ENCODE measurements at regions not wholly inside any gene's neighbourhood (a gene's known extent, or its start where the extent isn't known, plus 50 kb on each side); places are given as distances from the start of the nearest gene placed in this dataset.
A peak's percentile ranks its signal among the peaks of the same experiment; 100 is the strongest.

- Mint-ChIP-seq H3K9me3 (no peaks in the 10 kb centered on the region; the same call in 1 of the 2 replicates), H3K27ac (no peak overlapping the region), H3K4me1 (ENCODE audit: low read depth) (peaks cover 30% of the 10 kb centered on the region; the same call in 1 of the 2 replicates), H3K36me3 (ENCODE audit: low read depth) (no peaks in the 10 kb centered on the region), H3K4me3 (no peak overlapping the region), H3K27me3 (ENCODE audit: insufficient read depth) (no peaks in the 10 kb centered on the region)
- peak; percentile 48 for DNase-seq
- peak; percentile 67; the same call in 1 of the 2 replicates for TF ChIP-seq CTCF (IDR thresholded peaks at IDR 0.05)
Observed at GRCh38 chr9:22813529-22813928, 366.9 kb downstream of the DMRTA1 start.

- Mint-ChIP-seq H3K4me3 (no peak overlapping the region), H3K27ac (no peak overlapping the region), H3K36me3 (ENCODE audit: low read depth) (no peaks in the 10 kb centered on the region), H3K27me3 (ENCODE audit: insufficient read depth) (no peaks in the 10 kb centered on the region), H3K9me3 (no peaks in the 10 kb centered on the region; the same call in none of the 2 replicates), H3K4me1 (ENCODE audit: low read depth) (peaks cover 30% of the 10 kb centered on the region; the same call in 1 of the 2 replicates)
- no peak for DNase-seq
- no peak for TF ChIP-seq CTCF (IDR thresholded peaks at IDR 0.05)
Observed at GRCh38 chr9:22815246-22815645, 368.6 kb downstream of the DMRTA1 start.

GRCh38 chr9:22817181-22817580 is 370.6 kb downstream of the DMRTA1 start:
- DNase-seq = peak; percentile 38
- Mint-ChIP-seq H3K9me3 (peaks cover 4% of the 10 kb centered on the region), H3K4me1 (ENCODE audit: low read depth) (peaks cover 34% of the 10 kb centered on the region; the same call in 1 of the 2 replicates), H3K36me3 (ENCODE audit: low read depth) (peaks cover 4% of the 10 kb centered on the region; the same call in 1 of the 2 replicates), H3K4me3 (peak overlapping the region; percentile 41; the same call in 1 of the 2 replicates), H3K27me3 (ENCODE audit: insufficient read depth) (no peaks in the 10 kb centered on the region), H3K27ac (peak overlapping the region; percentile 3; the same call in 1 of the 2 replicates)
- no peak for TF ChIP-seq CTCF (IDR thresholded peaks at IDR 0.05)

- DNase-seq = no peak
- Mint-ChIP-seq H3K4me1 (ENCODE audit: low read depth) (no peaks in the 10 kb centered on the region; the same call in 1 of the 2 replicates), H3K27me3 (ENCODE audit: insufficient read depth) (no peaks in the 10 kb centered on the region), H3K4me3 (no peak overlapping the region), H3K27ac (no peak overlapping the region), H3K36me3 (ENCODE audit: low read depth) (no peaks in the 10 kb centered on the region), H3K9me3 (no peaks in the 10 kb centered on the region; the same call in 1 of the 2 replicates)
- no peak for TF ChIP-seq CTCF (IDR thresholded peaks at IDR 0.05)
Observed at GRCh38 chr9:22829236-22829635, 382.6 kb downstream of the DMRTA1 start.

- no peak overlapping the region for H3K4me3 Mint-ChIP-seq
- no peaks in the 10 kb centered on the region; the same call in 1 of the 2 replicates for H3K27me3 Mint-ChIP-seq (ENCODE audit: insufficient read depth)
- H3K9me3 Mint-ChIP-seq = no peaks in the 10 kb centered on the region; the same call in 1 of the 2 replicates
- DNase-seq = no peak
- no peaks in the 10 kb centered on the region for H3K4me1 Mint-ChIP-seq (ENCODE audit: low read depth)
- H3K36me3 Mint-ChIP-seq (ENCODE audit: low read depth) = no peaks in the 10 kb centered on the region
- TF ChIP-seq CTCF (IDR thresholded peaks at IDR 0.05) = no peak
- no peak overlapping the region for H3K27ac Mint-ChIP-seq
Observed at GRCh38 chr9:22838266-22838665, 391.6 kb downstream of the DMRTA1 start.
